Gastroesophageal sphincter (tissue), 3 donors: ENCODE measurements at regions not wholly inside any gene's neighbourhood (a gene's known extent, or its start where the extent isn't known, plus 50 kb on each side); places are given as distances from the start of the nearest gene placed in this dataset.

Experiments used
- POLR2A ChIP-seq, 2 donors: fragments of 450-650 bp; IDR thresholded peaks; one replicate each; pipeline ENCODE4 v1.6.1; 2017; ENCODE audit warnings: antibody characterized with exemption in 2 of 2, mild to moderate bottlenecking in 2 of 2, moderate library complexity in 1 of 2
- TF ChIP-seq, protein P1 (sequence below), 4 experiments: fragments of 200-600 bp in 2 of 4; fragments of 450-650 bp in 2 of 4; sonication (generic) in 1 of 4; IDR thresholded peaks; one replicate each; pipeline ENCODE4 v1.5.1; 2017 to 2019; ENCODE audit warnings: antibody characterized with exemption in 4 of 4, mild to moderate bottlenecking in 2 of 4, moderate library complexity in 2 of 4

DNA sequence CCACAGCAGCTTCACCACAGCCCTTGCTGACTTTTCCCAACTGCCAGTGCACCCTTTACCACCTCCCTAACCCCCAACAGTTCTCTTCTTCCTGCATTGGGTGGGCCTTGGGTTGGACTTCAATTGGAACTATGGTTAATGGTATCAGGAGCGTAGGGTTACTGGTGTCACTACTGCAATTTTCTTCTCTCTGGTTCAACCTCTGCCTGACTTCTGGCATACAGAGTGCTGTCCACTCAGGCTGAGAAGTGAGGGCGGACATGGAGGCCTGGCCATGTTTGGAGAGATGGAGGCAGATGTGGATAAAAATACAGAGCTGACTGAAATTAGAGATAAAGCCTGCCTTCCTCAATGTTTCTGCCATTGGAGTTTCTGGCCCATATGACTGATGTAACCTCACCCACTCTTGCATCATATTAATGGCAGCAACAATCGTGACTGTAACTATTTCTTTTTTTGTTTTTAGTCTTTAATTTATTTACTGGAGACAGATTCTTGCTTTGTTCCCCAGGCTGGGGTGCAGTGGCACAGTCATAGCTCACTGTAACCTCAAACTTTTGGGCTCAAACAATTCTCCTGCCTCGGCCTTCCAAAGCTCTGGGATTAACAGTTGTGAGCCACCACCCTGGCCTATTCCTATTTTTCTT lies 87.8 kb downstream of the NAV1 start:
- TF ChIP-seq, protein P1, sequence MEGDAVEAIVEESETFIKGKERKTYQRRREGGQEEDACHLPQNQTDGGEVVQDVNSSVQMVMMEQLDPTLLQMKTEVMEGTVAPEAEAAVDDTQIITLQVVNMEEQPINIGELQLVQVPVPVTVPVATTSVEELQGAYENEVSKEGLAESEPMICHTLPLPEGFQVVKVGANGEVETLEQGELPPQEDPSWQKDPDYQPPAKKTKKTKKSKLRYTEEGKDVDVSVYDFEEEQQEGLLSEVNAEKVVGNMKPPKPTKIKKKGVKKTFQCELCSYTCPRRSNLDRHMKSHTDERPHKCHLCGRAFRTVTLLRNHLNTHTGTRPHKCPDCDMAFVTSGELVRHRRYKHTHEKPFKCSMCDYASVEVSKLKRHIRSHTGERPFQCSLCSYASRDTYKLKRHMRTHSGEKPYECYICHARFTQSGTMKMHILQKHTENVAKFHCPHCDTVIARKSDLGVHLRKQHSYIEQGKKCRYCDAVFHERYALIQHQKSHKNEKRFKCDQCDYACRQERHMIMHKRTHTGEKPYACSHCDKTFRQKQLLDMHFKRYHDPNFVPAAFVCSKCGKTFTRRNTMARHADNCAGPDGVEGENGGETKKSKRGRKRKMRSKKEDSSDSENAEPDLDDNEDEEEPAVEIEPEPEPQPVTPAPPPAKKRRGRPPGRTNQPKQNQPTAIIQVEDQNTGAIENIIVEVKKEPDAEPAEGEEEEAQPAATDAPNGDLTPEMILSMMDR (IDR thresholded peaks at IDR 0.05), result no peak
- TF ChIP-seq POLR2A (IDR thresholded peaks at IDR 0.05), result no peak
